SJSA1 (cell line): ENCODE measurements at regions not wholly inside any gene's neighbourhood (a gene's known extent, or its start where the extent isn't known, plus 50 kb on each side); places are given as distances from the start of the nearest gene placed in this dataset.
A peak's percentile ranks its signal among the peaks of the same experiment; 100 is the strongest.
"Not testable (repeated sequence)": the region's sequence is repeated elsewhere in the genome, so short reads cannot be mapped to it uniquely, and the experiment has no call there.

Experiments used
- DNase-seq, 2 experiments: peaks; one replicate each; pipeline ENCODE4 v3.0.0-alpha.2; 2015 to 2020; ENCODE audit warnings: low spot score in 2 of 2, low read depth in 1 of 2
- H3K27ac ChIP-seq: fragments of 250-450 bp; sonication (Bioruptor Pico); 2 replicates; pipeline ENCODE4 v1.5.1; 2020; ENCODE audit warnings: mild to moderate bottlenecking, moderate library complexity
- H3K27me3 ChIP-seq: fragments of 250-450 bp; sonication (Bioruptor Pico); replicated peaks from 2 replicates; pipeline ENCODE4 v1.5.1; 2020; ENCODE audit warnings: mild to moderate bottlenecking, moderate library complexity
- H3K36me3 ChIP-seq: fragments of 250-450 bp; sonication (Bioruptor Pico); 2 replicates; pipeline ENCODE4 v1.5.1; 2020; ENCODE audit warnings: mild to moderate bottlenecking
- H3K4me1 ChIP-seq: fragments of 250-450 bp; sonication (Bioruptor Pico); replicated peaks from 2 replicates; pipeline ENCODE4 v1.6.1; 2021; ENCODE audit warnings: mild to moderate bottlenecking
- H3K4me3 ChIP-seq: fragments of 250-450 bp; sonication (Bioruptor Pico); 2 replicates; pipeline ENCODE4 v1.5.1; 2020; ENCODE audit warnings: mild to moderate bottlenecking
- H3K9me3 ChIP-seq: fragments of 250-450 bp; sonication (Bioruptor Pico); replicated peaks from 2 replicates; pipeline ENCODE4 v1.5.1; 2020; ENCODE audit warnings: mild to moderate bottlenecking

DNA sequence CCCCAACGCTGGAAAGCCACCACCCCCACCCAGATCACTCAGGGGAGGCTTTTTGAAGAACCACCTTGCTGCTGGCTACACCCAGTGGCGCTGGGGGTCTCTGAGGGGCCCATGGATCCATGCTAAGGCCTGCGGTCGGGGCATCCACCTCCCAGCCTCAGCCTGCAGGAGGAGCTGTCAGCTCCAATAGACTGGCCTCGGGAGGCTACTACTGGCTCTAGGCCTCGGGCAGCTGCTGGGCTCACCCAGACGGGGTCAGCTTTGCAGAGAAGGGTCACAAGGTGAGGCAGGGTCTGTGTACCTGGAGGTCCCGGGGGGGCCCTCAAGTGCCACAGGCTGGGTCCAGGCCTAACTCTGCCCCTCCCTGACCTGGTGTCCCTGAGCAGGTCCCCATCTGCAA, 193.7 kb downstream of the OLFM1 start:
- DNase-seq: no peak
- Histone ChIP-seq H3K9me3 (no peaks in the 10 kb centered on the region), H3K36me3 (no peaks in the 10 kb centered on the region), H3K4me3 (no peak overlapping the region), H3K4me1 (no peaks in the 10 kb centered on the region), H3K27me3 (no peaks in the 10 kb centered on the region), H3K27ac (no peak overlapping the region)

DNA sequence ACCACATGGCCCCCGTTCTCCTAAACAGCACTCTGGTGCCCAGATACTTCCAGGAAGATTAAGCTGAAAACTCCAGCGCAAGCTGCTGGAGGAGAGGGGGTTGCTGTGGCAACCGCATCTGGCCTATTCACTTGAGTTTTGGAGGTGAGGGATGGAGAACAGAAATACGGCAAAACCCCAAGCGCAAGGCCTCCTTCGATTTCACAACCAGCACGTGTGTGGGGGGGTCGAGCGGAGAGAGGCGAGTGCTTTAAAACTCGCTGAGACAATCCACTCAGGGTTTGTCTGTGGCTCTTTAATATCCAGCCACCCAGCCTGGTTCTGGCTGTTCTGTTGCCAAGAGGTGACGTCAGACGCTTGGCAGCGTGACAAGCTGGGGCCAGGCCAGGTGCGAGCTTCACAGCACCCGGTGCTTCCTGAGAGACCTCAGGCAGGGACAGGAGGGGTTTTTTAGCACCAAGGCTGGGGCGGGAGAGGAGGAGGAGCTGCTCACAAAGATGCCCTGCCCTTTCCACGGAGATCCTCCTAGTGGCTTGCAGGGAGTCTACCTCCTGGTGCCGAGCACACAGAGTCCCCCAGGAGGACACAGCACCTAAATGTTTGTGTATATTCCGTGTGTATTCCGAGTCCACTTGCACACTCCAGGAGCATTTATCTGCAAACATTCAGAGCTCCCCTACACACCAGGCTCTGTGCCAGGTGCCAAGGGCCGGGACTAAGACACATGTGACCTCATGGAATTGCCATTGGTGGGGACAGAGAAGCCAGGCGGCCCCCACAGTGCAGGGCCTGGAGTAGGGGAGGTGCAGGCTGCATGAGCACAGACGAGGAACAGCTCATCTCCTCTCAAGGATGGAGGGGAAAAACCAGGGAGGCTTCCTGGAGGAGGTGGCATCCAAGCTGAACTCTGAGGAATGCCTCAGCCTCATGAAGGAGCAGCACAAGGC, 194.6 kb downstream of the OLFM1 start:
- no peaks in the 10 kb centered on the region for H3K36me3 ChIP-seq
- no peak for DNase-seq
- no peaks in the 10 kb centered on the region for H3K27me3 ChIP-seq
- no peaks in the 10 kb centered on the region for H3K4me1 ChIP-seq
- no peak overlapping the region for H3K27ac ChIP-seq
- no peak overlapping the region for H3K4me3 ChIP-seq
- no peaks in the 10 kb centered on the region for H3K9me3 ChIP-seq

DNA sequence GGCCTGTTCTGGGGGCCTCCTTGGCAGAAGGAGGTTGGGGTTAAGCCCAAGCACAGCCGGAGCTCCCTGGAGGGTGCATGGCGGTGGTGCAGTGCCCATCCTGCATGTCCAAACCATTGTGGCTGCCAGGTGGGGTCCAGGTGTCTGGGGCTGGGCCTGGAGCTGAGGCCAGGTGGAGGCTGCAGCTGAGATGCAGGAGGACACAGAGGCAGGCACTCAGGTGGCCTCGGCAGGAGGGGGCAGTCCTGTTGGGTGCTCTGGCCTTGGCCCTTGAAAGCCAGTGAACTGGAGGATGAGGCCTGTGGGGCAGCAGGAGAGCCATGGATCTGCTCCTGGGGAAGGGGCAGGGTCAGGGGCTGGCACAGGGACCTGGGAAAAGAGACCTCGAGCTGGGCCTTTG, 195.3 kb downstream of the OLFM1 start:
- Histone ChIP-seq H3K27me3 (no peaks in the 10 kb centered on the region), H3K36me3 (no peaks in the 10 kb centered on the region), H3K4me3 (no peak overlapping the region), H3K27ac (no peak overlapping the region), H3K4me1 (no peaks in the 10 kb centered on the region), H3K9me3 (no peaks in the 10 kb centered on the region)
- no peak for DNase-seq

DNA sequence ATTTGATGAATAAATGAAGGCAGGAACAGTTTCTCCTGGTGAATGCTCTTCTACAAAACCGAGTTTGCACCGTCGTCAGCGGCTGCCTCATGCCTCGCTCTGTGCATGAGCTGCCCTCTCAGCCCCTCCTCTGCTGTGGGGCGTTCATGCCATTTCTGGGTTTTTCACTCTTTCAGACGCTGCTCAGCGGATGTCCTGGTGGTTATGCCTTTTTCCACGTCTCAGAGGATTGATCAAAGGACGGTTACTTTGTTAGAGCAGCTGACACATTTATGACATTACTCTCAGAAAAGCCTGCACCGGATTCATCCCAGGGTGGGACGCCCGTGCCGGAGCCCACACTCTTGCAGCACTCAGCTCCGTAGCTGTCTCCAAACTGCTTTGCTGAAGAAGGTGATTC, 195.9 kb upstream of the PPP1R26 start:
- no peaks in the 10 kb centered on the region for H3K9me3 ChIP-seq
- H3K4me1 ChIP-seq: no peaks in the 10 kb centered on the region
- no peaks in the 10 kb centered on the region for H3K27me3 ChIP-seq
- no peaks in the 10 kb centered on the region for H3K36me3 ChIP-seq
- no peak for DNase-seq
- no peak overlapping the region for H3K4me3 ChIP-seq
- no peak overlapping the region for H3K27ac ChIP-seq

DNA sequence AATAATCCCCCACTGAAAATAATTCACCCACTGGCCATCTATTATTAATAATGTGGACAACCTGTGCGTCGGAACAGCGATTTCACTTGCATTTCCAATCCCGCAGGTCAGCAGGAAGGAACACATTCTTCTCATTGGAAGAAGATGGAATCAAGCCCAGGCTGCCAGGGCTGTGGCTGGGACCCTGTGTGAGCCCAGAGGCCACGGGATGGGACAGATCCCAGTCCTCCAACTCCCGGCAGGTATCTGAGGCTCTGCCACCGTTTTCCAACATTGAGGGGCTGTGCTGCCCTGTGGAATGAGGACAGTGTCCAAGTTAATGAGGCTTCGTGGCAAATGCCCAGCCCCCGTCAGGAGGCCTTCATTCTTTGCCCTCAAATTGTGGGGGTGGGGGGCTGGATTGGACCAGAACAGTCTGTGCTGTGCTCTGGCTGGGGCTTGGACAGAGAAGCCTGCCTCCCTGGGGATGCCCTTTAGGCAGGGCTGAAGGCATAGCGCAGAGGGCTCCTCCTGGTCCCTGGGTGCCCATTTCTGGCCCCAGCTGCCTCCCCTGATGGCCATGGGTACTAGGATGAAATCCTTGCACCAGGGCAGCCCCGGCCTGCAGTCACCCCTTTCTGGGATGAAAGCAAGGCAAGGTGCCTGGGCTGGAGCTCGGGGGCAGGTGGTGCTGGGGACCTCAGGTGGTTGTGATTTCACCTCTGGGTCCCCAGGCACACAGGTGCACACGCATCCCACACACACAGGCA, 195.0 kb upstream of the PPP1R26 start:
- Histone ChIP-seq H3K27me3 (no peaks in the 10 kb centered on the region), H3K9me3 (no peaks in the 10 kb centered on the region), H3K4me3 (no peak overlapping the region), H3K36me3 (no peaks in the 10 kb centered on the region), H3K4me1 (no peaks in the 10 kb centered on the region), H3K27ac (no peak overlapping the region)
- no peak for DNase-seq

DNA sequence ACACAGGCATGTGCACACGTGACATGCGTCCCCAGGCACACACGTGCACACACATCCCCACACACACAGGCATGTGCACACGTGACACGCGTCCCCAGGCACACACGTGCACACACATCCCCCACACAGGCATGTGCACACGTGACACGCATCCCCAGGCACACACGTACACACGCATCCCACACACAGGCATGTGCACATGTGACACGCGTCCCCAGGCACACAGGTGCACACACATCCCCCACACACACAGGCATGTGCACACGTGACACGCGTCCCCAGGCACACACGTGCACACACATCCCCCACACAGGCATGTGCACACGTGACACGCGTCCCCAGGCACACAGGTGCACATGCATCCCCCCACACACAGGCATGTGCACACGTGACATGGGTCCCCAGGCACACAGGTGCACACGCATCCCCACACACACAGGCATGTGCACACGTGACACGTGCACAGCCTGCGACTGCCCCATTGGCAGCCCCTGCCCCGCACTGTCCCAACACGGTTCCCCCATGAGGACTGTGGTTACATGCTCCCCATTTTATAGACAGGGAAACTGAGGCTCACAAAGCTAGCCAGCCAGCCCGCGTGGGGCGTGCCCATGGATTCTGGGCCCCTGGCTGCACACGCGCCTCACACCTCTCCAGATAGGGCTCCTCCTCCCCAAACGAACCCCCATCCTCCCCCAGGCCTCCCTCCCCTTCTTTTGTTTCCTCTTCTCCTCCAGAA, 193.2 kb upstream of the PPP1R26 start:
- H3K27me3 ChIP-seq, H3K9me3 ChIP-seq, DNase-seq, H3K27ac ChIP-seq, H3K4me1 ChIP-seq, H3K4me3 ChIP-seq, H3K36me3 ChIP-seq: not testable (repeated sequence)

DNA sequence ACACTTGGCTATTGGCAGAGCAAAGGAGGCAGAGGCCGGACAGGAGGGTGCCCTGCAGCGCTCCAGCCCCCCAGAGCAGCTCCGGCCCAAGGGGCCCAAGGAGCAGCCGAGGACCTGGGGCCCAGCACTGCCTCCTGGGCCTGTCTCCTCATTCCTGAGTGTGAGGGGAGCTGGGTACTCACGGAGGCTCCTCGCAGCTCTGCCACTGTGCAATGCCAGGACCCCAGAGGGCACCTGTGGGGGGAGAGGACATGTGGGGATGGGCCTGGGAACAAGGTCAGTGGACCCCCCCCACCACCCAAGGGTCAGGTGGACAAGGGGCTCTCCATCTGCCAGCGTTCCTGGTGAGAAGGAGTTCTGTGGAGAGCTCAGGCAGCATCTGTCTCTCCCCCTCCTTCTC, 192.6 kb upstream of the PPP1R26 start:
- Histone ChIP-seq H3K4me3 (no peak overlapping the region), H3K27ac (no peak overlapping the region), H3K36me3 (no peaks in the 10 kb centered on the region), H3K4me1 (no peaks in the 10 kb centered on the region), H3K27me3 (no peaks in the 10 kb centered on the region), H3K9me3 (no peaks in the 10 kb centered on the region)
- no peak for DNase-seq

DNA sequence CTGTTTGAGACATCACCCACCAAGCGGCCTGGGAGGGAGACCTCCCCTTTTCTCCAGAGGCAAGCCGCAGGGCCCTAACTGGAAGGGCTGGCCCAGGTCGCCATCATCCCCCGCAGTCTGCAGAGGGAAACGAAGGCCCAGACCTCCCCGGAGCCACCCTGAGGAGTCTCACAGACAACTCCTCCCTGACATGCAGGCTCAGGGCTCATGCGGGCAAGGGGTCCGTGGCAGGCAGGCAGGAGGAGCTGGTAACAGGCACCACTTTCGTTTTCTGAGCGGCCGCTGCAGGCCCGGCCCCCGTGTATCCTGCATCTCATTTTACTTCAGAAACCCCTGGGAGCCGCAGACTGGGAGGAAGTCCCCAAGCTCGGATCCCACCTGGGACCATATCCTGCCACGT, 192.0 kb upstream of the PPP1R26 start:
- H3K4me3 ChIP-seq: no peak overlapping the region
- no peaks in the 10 kb centered on the region for H3K36me3 ChIP-seq
- no peak overlapping the region for H3K27ac ChIP-seq
- H3K4me1 ChIP-seq: no peaks in the 10 kb centered on the region
- DNase-seq: no peak
- H3K9me3 ChIP-seq: no peaks in the 10 kb centered on the region
- H3K27me3 ChIP-seq: no peaks in the 10 kb centered on the region

DNA sequence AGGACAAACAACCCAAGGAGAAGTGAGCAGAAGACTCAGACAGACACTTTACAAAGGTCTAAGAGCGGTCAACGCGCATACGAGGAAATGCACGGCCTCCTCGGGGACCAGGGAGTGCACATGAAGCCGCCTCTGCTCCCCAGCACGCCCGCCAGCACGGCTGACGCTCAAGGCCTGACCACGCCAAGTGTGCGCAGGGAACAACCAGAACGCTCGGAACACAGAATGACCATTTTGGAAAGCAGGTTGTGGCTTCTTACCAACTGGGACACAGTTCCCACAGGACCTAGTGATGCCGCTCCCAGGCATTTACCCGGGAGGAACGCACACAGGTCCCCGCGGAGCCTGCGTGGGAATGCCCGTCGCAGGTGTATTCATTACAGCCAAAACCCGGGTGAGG, 191.5 kb upstream of the PPP1R26 start:
- no peak for DNase-seq
- Histone ChIP-seq H3K4me1 (no peaks in the 10 kb centered on the region), H3K36me3 (no peaks in the 10 kb centered on the region), H3K4me3 (no peak overlapping the region), H3K9me3 (no peaks in the 10 kb centered on the region), H3K27ac (no peak overlapping the region), H3K27me3 (no peaks in the 10 kb centered on the region)

DNA sequence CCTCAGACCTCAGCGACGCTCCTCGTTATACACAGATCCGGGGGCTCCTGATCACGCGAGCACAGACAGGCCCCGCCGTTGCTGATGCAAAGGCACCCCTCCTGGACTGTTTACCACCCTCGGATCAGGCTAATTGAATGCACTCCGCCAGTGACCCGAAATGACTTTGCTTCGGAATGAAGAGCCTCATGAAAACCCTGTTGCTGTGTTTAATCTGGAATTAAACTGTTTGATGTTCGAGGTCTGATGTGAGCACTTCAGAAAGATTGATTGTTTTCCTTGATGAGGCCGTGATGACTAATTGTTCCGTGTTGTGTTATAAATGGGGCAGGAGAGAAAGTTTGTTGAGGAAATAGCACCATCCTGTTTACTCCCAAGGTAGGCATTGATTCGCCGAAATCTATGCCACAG, 190.5 kb upstream of the PPP1R26 start:
- Histone ChIP-seq H3K36me3 (no peaks in the 10 kb centered on the region), H3K27me3 (no peaks in the 10 kb centered on the region), H3K9me3 (no peaks in the 10 kb centered on the region), H3K4me1 (no peaks in the 10 kb centered on the region), H3K4me3 (no peak overlapping the region), H3K27ac (no peak overlapping the region)
- DNase-seq: no peak

DNA sequence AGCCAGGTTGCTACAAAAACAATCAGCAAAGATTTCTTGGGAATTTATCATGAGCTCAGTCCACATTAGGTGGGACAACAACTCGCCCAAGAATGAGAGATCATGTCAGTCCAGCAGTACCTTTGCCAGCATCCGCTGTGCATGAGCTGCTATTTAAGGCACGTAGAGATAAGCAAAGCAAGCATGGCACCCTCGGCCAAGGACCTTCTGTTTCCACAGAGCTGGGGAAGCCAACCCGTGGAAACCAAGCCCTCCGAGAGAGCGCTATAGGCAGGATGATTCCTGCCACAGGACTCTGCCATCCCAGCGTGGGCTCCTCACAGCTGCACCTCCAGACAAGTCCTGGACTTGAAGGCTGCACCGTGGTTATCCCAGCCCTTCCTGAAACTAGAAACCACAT, 189.5 kb upstream of the PPP1R26 start:
- H3K27ac ChIP-seq: no peak overlapping the region
- no peaks in the 10 kb centered on the region for H3K4me1 ChIP-seq
- H3K4me3 ChIP-seq: no peak overlapping the region
- DNase-seq: no peak
- no peaks in the 10 kb centered on the region for H3K9me3 ChIP-seq
- H3K36me3 ChIP-seq: no peaks in the 10 kb centered on the region
- H3K27me3 ChIP-seq: no peaks in the 10 kb centered on the region

DNA sequence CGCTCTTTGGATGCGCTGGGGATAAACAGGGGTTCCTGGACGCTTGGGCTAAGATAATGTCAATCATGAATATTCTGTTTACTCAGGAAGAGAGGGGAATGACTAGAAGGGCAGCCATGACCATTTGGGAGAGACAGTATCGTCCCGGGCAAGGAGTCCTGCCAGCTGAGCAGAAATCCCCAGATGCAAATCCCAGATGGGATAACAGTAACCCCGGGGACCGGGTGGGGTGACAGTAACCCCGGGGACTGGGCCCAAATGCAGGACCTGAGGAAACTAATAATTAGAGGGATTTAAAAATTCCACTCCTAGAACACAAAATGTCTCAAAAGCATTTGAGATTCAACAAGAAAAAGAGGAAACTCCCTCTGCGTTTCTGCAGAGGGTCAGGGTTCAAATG, 189.0 kb upstream of the PPP1R26 start:
- H3K4me1 ChIP-seq: no peaks in the 10 kb centered on the region
- DNase-seq: no peak
- H3K27me3 ChIP-seq: no peaks in the 10 kb centered on the region
- no peaks in the 10 kb centered on the region for H3K36me3 ChIP-seq
- H3K9me3 ChIP-seq: no peaks in the 10 kb centered on the region
- no peak overlapping the region for H3K27ac ChIP-seq
- H3K4me3 ChIP-seq: no peak overlapping the region

DNA sequence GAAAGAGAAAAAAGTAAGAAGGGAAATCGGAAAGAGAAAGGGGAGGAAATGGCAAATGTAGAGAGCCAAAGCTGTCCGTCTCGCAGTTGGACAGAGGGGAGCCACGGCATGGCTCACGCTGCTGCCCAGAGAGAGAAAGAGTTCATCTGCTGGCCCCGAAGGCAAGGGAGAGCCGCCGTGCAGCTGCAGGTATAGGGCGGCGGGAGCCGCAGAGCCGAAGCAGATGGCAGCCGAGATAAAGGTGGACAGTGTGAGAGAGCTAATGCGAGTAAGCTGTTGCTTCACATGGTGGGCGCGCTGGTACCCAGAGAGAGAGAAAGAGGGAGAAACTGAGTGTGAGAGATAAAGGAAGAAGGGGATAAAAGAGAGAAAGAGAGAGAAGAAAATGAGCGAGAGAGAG, 188.4 kb upstream of the PPP1R26 start:
- H3K27ac ChIP-seq: no peak overlapping the region
- DNase-seq: no peak
- no peaks in the 10 kb centered on the region for H3K27me3 ChIP-seq
- H3K36me3 ChIP-seq: no peaks in the 10 kb centered on the region
- no peaks in the 10 kb centered on the region for H3K4me1 ChIP-seq
- H3K4me3 ChIP-seq: no peak overlapping the region
- H3K9me3 ChIP-seq: no peaks in the 10 kb centered on the region

DNA sequence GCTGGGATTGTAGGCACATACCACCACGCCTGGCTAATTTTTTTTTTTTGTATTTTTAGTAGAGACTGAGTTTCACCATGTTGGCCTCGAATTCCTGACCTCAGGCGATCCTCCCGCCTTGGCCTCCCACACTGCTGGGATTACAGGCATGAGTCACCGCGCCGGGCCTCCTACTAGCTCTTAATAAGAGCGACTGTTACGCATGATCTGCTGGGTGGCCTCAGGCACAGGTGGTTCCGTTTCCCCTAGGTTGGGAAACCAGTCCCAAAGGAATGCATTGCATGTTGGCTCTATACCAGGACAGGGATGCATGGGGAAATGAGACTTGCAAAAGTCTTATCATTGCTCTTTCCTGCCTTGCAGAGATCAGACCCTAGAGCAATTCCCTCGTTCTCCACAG, 184.7 kb upstream of the PPP1R26 start:
- peak; percentile 10 to 60 for DNase-seq

More for the DNA sequence above, 184.7 kb upstream of the PPP1R26 start:
- Histone ChIP-seq H3K4me1 (no peaks in the 10 kb centered on the region), H3K9me3 (no peaks in the 10 kb centered on the region), H3K27ac (no peak overlapping the region), H3K27me3 (no peaks in the 10 kb centered on the region), H3K36me3 (no peaks in the 10 kb centered on the region), H3K4me3 (no peak overlapping the region)
